Rectal smooth muscle tissue (tissue), 1 donor: ENCODE measurements at regions not wholly inside any gene's neighbourhood (a gene's known extent, or its start where the extent isn't known, plus 50 kb on each side); places are given as distances from the start of the nearest gene placed in this dataset.

Experiments used
- H3K27ac ChIP-seq: one replicate; pipeline ENCODE4 v1.7.0; 2013; ENCODE audit warnings: low read depth, low read length, inconsistent platforms
- H3K27me3 ChIP-seq: one replicate; pipeline ENCODE4 v1.7.0; 2013; ENCODE audit warnings: low read length; ENCODE audit not compliant: control insufficient read depth, insufficient read depth
- H3K36me3 ChIP-seq: one replicate; pipeline ENCODE4 v1.7.0; 2013; ENCODE audit warnings: low read length; ENCODE audit not compliant: control insufficient read depth, insufficient read depth
- H3K4me1 ChIP-seq: one replicate; pipeline ENCODE4 v1.7.0; 2013; ENCODE audit warnings: low read length; ENCODE audit not compliant: control insufficient read depth, insufficient read depth
- H3K4me3 ChIP-seq: one replicate; pipeline ENCODE4 v1.7.0; 2013; ENCODE audit warnings: low read length
- H3K9ac ChIP-seq: one replicate; pipeline ENCODE4 v1.7.0; 2013; ENCODE audit warnings: low read length

GRCh38 chr16:80045861-80046260 lies 445.3 kb upstream of the MAF start:
- Histone ChIP-seq H3K27me3 (no peaks in the 10 kb centered on the region), H3K4me1 (no peaks in the 10 kb centered on the region), H3K36me3 (no peaks in the 10 kb centered on the region), H3K27ac (no peak overlapping the region), H3K4me3 (no peak overlapping the region), H3K9ac (no peak overlapping the region)

GRCh38 chr16:80041410-80041809 lies 440.9 kb upstream of the MAF start:
- Histone ChIP-seq H3K36me3 (no peaks in the 10 kb centered on the region), H3K27ac (no peak overlapping the region), H3K9ac (no peak overlapping the region), H3K27me3 (no peaks in the 10 kb centered on the region), H3K4me3 (no peak overlapping the region), H3K4me1 (no peaks in the 10 kb centered on the region)

GRCh38 chr16:80040814-80041213 lies 440.3 kb upstream of the MAF start:
- H3K9ac ChIP-seq = no peak overlapping the region
- no peak overlapping the region for H3K27ac ChIP-seq
- H3K4me3 ChIP-seq = no peak overlapping the region
- no peaks in the 10 kb centered on the region for H3K27me3 ChIP-seq
- H3K36me3 ChIP-seq = no peaks in the 10 kb centered on the region
- no peaks in the 10 kb centered on the region for H3K4me1 ChIP-seq

- no peak overlapping the region for H3K9ac ChIP-seq
- H3K4me1 ChIP-seq = no peaks in the 10 kb centered on the region
- no peak overlapping the region for H3K27ac ChIP-seq
- H3K27me3 ChIP-seq = no peaks in the 10 kb centered on the region
- H3K4me3 ChIP-seq = no peak overlapping the region
- no peaks in the 10 kb centered on the region for H3K36me3 ChIP-seq
Observed at GRCh38 chr16:80040413-80040812, 439.9 kb upstream of the MAF start.

- Histone ChIP-seq H3K36me3 (no peaks in the 10 kb centered on the region), H3K9ac (no peak overlapping the region), H3K4me3 (no peak overlapping the region), H3K27me3 (no peaks in the 10 kb centered on the region), H3K27ac (no peak overlapping the region), H3K4me1 (no peaks in the 10 kb centered on the region)
Observed at GRCh38 chr16:80039777-80040176, 439.2 kb upstream of the MAF start.

GRCh38 chr16:80038566-80038965 lies 438.0 kb upstream of the MAF start:
- no peaks in the 10 kb centered on the region for H3K27me3 ChIP-seq
- no peaks in the 10 kb centered on the region for H3K36me3 ChIP-seq
- no peak overlapping the region for H3K9ac ChIP-seq
- no peak overlapping the region for H3K4me3 ChIP-seq
- no peak overlapping the region for H3K27ac ChIP-seq
- H3K4me1 ChIP-seq = no peaks in the 10 kb centered on the region

- H3K27me3 ChIP-seq = no peaks in the 10 kb centered on the region
- H3K4me1 ChIP-seq = no peaks in the 10 kb centered on the region
- no peak overlapping the region for H3K9ac ChIP-seq
- no peaks in the 10 kb centered on the region for H3K36me3 ChIP-seq
- no peak overlapping the region for H3K27ac ChIP-seq
- no peak overlapping the region for H3K4me3 ChIP-seq
Observed at GRCh38 chr16:80034948-80035663, 434.6 kb upstream of the MAF start.

- no peaks in the 10 kb centered on the region for H3K4me1 ChIP-seq
- no peak overlapping the region for H3K4me3 ChIP-seq
- H3K36me3 ChIP-seq = no peaks in the 10 kb centered on the region
- H3K27me3 ChIP-seq = no peaks in the 10 kb centered on the region
- H3K27ac ChIP-seq = no peak overlapping the region
- no peak overlapping the region for H3K9ac ChIP-seq
Observed at GRCh38 chr16:80034469-80034826, 433.9 kb upstream of the MAF start.

- H3K36me3 ChIP-seq = no peaks in the 10 kb centered on the region
- H3K27ac ChIP-seq = no peak overlapping the region
- no peak overlapping the region for H3K4me3 ChIP-seq
- H3K27me3 ChIP-seq = no peaks in the 10 kb centered on the region
- no peak overlapping the region for H3K9ac ChIP-seq
- H3K4me1 ChIP-seq = no peaks in the 10 kb centered on the region
Observed at GRCh38 chr16:80033783-80034468, 433.4 kb upstream of the MAF start.

GRCh38 chr16:80029761-80030481 lies 429.4 kb upstream of the MAF start:
- H3K36me3 ChIP-seq = no peaks in the 10 kb centered on the region
- H3K4me3 ChIP-seq = no peak overlapping the region
- no peak overlapping the region for H3K9ac ChIP-seq
- no peaks in the 10 kb centered on the region for H3K27me3 ChIP-seq
- H3K4me1 ChIP-seq = no peaks in the 10 kb centered on the region
- H3K27ac ChIP-seq = no peak overlapping the region

- Histone ChIP-seq H3K9ac (no peak overlapping the region), H3K27me3 (no peaks in the 10 kb centered on the region), H3K4me1 (no peaks in the 10 kb centered on the region), H3K4me3 (no peak overlapping the region), H3K27ac (no peak overlapping the region), H3K36me3 (no peaks in the 10 kb centered on the region)
Observed at GRCh38 chr16:80029381-80029630, 428.8 kb upstream of the MAF start.

GRCh38 chr16:80028581-80029380 lies 428.2 kb upstream of the MAF start:
- H3K4me1 ChIP-seq = no peaks in the 10 kb centered on the region
- no peaks in the 10 kb centered on the region for H3K27me3 ChIP-seq
- H3K4me3 ChIP-seq = no peak overlapping the region
- no peaks in the 10 kb centered on the region for H3K36me3 ChIP-seq
- no peak overlapping the region for H3K27ac ChIP-seq
- H3K9ac ChIP-seq = no peak overlapping the region
